Epithelial cell of esophagus (primary cell): ENCODE measurements at regions not wholly inside any gene's neighbourhood (a gene's known extent, or its start where the extent isn't known, plus 50 kb on each side); places are given as distances from the start of the nearest gene placed in this dataset.
"Not testable (repeated sequence)": the region's sequence is repeated elsewhere in the genome, so short reads cannot be mapped to it uniquely, and the experiment has no call there.

Source experiments
- DNase-seq: peaks from one replicate; pipeline ENCODE4 v3.0.0; 2010; ENCODE audit warnings: low read depth
- H3K4me3 ChIP-seq: 2 replicates; pipeline ENCODE4 v1.5.1; 2011; ENCODE audit warnings: mild to moderate bottlenecking, low read length, control low read depth
- CTCF ChIP-seq: IDR thresholded peaks from 2 replicates; pipeline ENCODE4 v1.5.1; 2011; ENCODE audit warnings: low read depth, mild to moderate bottlenecking, low read length, control low read depth, inconsistent platforms; ENCODE audit not compliant: insufficient read depth; ENCODE audit errors: missing control alignments

GRCh38 chr4:12022409-12022808 is 593.7 kb upstream of the HS3ST1 start:
- no peak overlapping the region for H3K4me3 ChIP-seq
- DNase-seq = no peak
- no peak for TF ChIP-seq CTCF

- H3K4me3 ChIP-seq = no peak overlapping the region
Measured at GRCh38 chr4:12016729-12017128, 588.0 kb upstream of the HS3ST1 start.

GRCh38 chr4:12005471-12005870 is 576.8 kb upstream of the HS3ST1 start:
- no peak for TF ChIP-seq CTCF
- H3K4me3 ChIP-seq = no peak overlapping the region

More at GRCh38 chr4:12016729-12017128, 588.0 kb upstream of the HS3ST1 start:
- TF ChIP-seq CTCF = no peak
- no peak for DNase-seq

GRCh38 chr4:11996581-11996980 is 567.9 kb upstream of the HS3ST1 start:
- DNase-seq = not testable (repeated sequence)

More at GRCh38 chr4:12005471-12005870, 576.8 kb upstream of the HS3ST1 start:
- DNase-seq = no peak

GRCh38 chr4:11976726-11977263 is 548.1 kb upstream of the HS3ST1 start:
- H3K4me3 ChIP-seq = no peak overlapping the region
- peak; percentile 14 for DNase-seq
- TF ChIP-seq CTCF = no peak

More at GRCh38 chr4:11996581-11996980, 567.9 kb upstream of the HS3ST1 start:
- H3K4me3 ChIP-seq = not testable (repeated sequence)

- no peak for DNase-seq
- no peak overlapping the region for H3K4me3 ChIP-seq
- TF ChIP-seq CTCF = no peak
Measured at GRCh38 chr4:11973270-11973669, 544.6 kb upstream of the HS3ST1 start.

GRCh38 chr4:11970754-11971153 is 542.1 kb upstream of the HS3ST1 start:
- DNase-seq = no peak
- no peak for TF ChIP-seq CTCF
- H3K4me3 ChIP-seq = no peak overlapping the region

GRCh38 chr4:11966782-11967181 is 538.1 kb upstream of the HS3ST1 start:
- TF ChIP-seq CTCF = no peak
- DNase-seq = no peak
- no peak overlapping the region for H3K4me3 ChIP-seq
